ENCODE measurements at regions not wholly inside any gene's neighbourhood (a gene's known extent, or its start where the extent isn't known, plus 50 kb on each side); places are given as distances from the start of the nearest gene placed in this dataset.

DNA sequence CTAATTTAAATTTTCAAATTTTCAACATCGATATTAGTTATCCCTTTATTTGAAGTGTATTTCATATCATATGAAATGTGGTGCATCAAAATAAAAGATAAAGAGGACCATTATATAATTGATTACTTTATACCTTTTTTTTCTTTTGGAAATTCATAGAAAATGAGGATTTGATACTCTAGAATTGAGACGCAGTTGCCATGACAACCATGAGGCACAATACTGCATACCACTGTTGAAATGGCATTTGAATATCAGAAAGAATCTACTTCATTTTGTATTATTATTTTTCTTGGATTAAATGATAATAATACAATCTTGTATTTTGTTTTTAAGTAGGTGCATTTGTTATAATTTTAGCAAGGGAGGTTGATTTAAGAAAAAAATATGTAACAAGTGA is 323.1 kb downstream of the PCDH18 start:
- no peak for TF ChIP-seq MAFK (IDR thresholded peaks at IDR 0.05; ENCODE audit: partially characterized antibody)
- TF ChIP-seq CTCF (IDR thresholded peaks at IDR 0.05): no peak
- TF ChIP-seq TFCP2L1 (CRISPR knock-in tag; IDR thresholded peaks at IDR 0.05): no peak
- TF ChIP-seq, protein P1, sequence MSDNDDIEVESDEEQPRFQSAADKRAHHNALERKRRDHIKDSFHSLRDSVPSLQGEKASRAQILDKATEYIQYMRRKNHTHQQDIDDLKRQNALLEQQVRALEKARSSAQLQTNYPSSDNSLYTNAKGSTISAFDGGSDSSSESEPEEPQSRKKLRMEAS (IDR thresholded peaks at IDR 0.05): no peak
- TF ChIP-seq POLR2A (IDR thresholded peaks at IDR 0.05; ENCODE audit: low read length): no peak
- no peak for TF ChIP-seq BHLHE40 (IDR thresholded peaks at IDR 0.05; ENCODE audit: low read depth, low read length)

Measured in A549 (cell line).